Gastroesophageal sphincter (tissue), 3 donors: ENCODE measurements at regions not wholly inside any gene's neighbourhood (a gene's known extent, or its start where the extent isn't known, plus 50 kb on each side); places are given as distances from the start of the nearest gene placed in this dataset.

Experiments
- CTCF ChIP-seq, 4 experiments: fragments of 200-600 bp in 2 of 4; fragments of 450-650 bp in 2 of 4; sonication (generic) in 1 of 4; IDR thresholded peaks; one replicate each; pipeline ENCODE4 v1.5.1; 2017 to 2019; ENCODE audit warnings: antibody characterized with exemption in 4 of 4, mild to moderate bottlenecking in 2 of 4, moderate library complexity in 2 of 4
- EP300 ChIP-seq: sonication (generic); formaldehyde crosslinking; IDR thresholded peaks from one replicate; pipeline ENCODE4 v1.6.1; 2017; ENCODE audit warnings: antibody characterized with exemption, mild to moderate bottlenecking
- POLR2A ChIP-seq, 2 donors: fragments of 450-650 bp; IDR thresholded peaks; one replicate each; pipeline ENCODE4 v1.6.1; 2017; ENCODE audit warnings: antibody characterized with exemption in 2 of 2, mild to moderate bottlenecking in 2 of 2, moderate library complexity in 1 of 2
- POLR2AphosphoS5 ChIP-seq: sonication (generic); formaldehyde crosslinking; IDR thresholded peaks from one replicate; pipeline ENCODE4 v1.6.1; 2017; ENCODE audit warnings: antibody characterized with exemption

GRCh38 chr12:77433799-77434198 lies 368.4 kb upstream of the E2F7 start:
- TF ChIP-seq CTCF (IDR thresholded peaks at IDR 0.05) (no peak), POLR2A (IDR thresholded peaks at IDR 0.05) (no peak), POLR2AphosphoS5 (no peak), EP300 (no peak)
